SK-N-MC (cell line): ENCODE measurements at regions not wholly inside any gene's neighbourhood (a gene's known extent, or its start where the extent isn't known, plus 50 kb on each side); places are given as distances from the start of the nearest gene placed in this dataset.
A peak's percentile ranks its signal among the peaks of the same experiment; 100 is the strongest.
"Not testable (repeated sequence)": the region's sequence is repeated elsewhere in the genome, so short reads cannot be mapped to it uniquely, and the experiment has no call there.

ENCODE experiments used
- DNase-seq: peaks from one replicate; pipeline ENCODE4 v3.0.0-alpha.2; 2011; ENCODE audit warnings: low read depth, low spot score
- H3K27ac ChIP-seq: fragments of 200-600 bp; sonication (generic); 2 replicates; pipeline ENCODE4 v1.5.1; 2016; ENCODE audit warnings: mixed run types
- H3K36me3 ChIP-seq: fragments of 200-600 bp; sonication (generic); 2 replicates; pipeline ENCODE4 v1.6.1; 2017; ENCODE audit warnings: antibody characterized with exemption, low read length, mixed read lengths; ENCODE audit not compliant: insufficient read depth
- H3K4me3 ChIP-seq: fragments of 200-600 bp; sonication (generic); 2 replicates; pipeline ENCODE4 v1.5.1; 2016
- H3K9ac ChIP-seq: fragments of 200-600 bp; sonication (generic); 2 replicates; pipeline ENCODE4 v1.8.0; 2017; ENCODE audit warnings: mixed run types, mixed read lengths; ENCODE audit not compliant: insufficient read length
- H3K9me3 ChIP-seq: fragments of 200-600 bp; sonication (generic); 2 replicates; pipeline ENCODE4 v1.6.1; 2017; ENCODE audit warnings: low read depth, mild to moderate bottlenecking, antibody characterized with exemption, low read length, moderate library complexity, mixed read lengths
- EZH2 ChIP-seq: fragments of 200-600 bp; sonication (generic); IDR thresholded peaks from one replicate; pipeline ENCODE4 v1.6.1; 2017; ENCODE audit warnings: antibody characterized with exemption
- FOXP2 ChIP-seq: optimal IDR thresholded peaks from 2 replicates; pipeline ENCODE3; 2011; ENCODE audit warnings: mild to moderate bottlenecking, moderate library complexity; ENCODE audit not compliant: insufficient read depth; ENCODE audit errors: extremely low read length, control extremely low read depth
- POLR2AphosphoS5 ChIP-seq: IDR thresholded peaks from 2 replicates; pipeline ENCODE4 v1.6.1; 2012; ENCODE audit warnings: mild to moderate bottlenecking, low read depth, low read length, borderline replicate concordance

GRCh38 chr17:49898366-49899190 is 50.7 kb upstream of the TAC4 start:
- Histone ChIP-seq H3K36me3 (no peaks in the 10 kb centered on the region), H3K9ac (no peak overlapping the region), H3K4me3 (no peak overlapping the region), H3K9me3 (no peaks in the 10 kb centered on the region), H3K27ac (no peak overlapping the region)
- no peak for TF ChIP-seq FOXP2
- no peak for TF ChIP-seq POLR2AphosphoS5
- TF ChIP-seq EZH2: no peak
- no peak for DNase-seq

GRCh38 chr17:49899191-49899485 is 51.3 kb upstream of the TAC4 start:
- Histone ChIP-seq H3K9me3 (no peaks in the 10 kb centered on the region), H3K4me3 (no peak overlapping the region), H3K36me3 (no peaks in the 10 kb centered on the region), H3K27ac (no peak overlapping the region), H3K9ac (no peak overlapping the region)
- TF ChIP-seq POLR2AphosphoS5 (no peak), EZH2 (no peak), FOXP2 (no peak)
- no peak for DNase-seq

DNA sequence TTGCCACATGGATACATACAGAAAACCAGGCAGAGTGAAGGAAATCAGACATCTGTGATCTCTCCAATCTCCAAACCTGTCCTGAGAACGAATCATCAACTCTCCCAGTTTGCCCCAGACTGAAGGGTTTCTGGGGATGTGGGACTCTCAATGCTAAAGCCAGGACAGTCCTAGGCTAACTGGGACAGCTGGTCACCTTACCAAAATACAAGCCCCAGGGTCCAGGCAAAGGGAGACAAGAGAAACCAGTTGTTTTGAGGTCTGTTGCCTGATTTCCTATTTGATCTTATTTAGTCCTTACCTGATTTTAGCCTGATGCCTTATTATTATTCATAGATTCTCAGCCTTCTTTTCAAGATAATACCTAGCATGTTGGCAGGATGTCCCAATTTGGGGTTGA is 51.7 kb upstream of the TAC4 start:
- TF ChIP-seq EZH2: no peak
- TF ChIP-seq FOXP2: no peak
- no peak for TF ChIP-seq POLR2AphosphoS5
- DNase-seq: no peak
- H3K27ac ChIP-seq: no peak overlapping the region
- no peaks in the 10 kb centered on the region for H3K9me3 ChIP-seq
- H3K36me3 ChIP-seq: no peaks in the 10 kb centered on the region
- no peak overlapping the region for H3K9ac ChIP-seq
- no peak overlapping the region for H3K4me3 ChIP-seq

DNA sequence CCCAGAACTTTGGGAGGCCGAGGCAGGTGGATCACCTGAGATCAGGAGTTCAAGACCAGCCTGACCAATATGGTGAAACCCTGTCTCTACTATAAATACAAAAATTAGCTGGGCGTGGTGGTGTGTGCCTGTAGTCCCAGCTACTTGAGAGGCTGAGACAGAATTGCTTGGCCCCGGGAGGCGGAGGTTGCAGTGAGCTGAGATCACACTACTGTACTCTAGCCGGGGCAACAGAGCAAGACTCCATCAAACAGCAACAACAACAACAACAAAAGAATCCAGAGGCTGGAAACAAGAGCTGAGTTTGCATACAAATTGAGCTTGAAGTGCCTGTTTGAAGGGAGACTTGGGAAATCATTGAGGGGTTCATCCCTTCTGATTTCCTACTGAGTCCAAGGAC is 52.9 kb upstream of the TAC4 start:
- not testable (repeated sequence) for H3K9me3 ChIP-seq, H3K27ac ChIP-seq, H3K9ac ChIP-seq, H3K4me3 ChIP-seq, DNase-seq, H3K36me3 ChIP-seq

GRCh38 chr17:49901460-49902331 is 53.8 kb upstream of the TAC4 start:
- H3K9me3 ChIP-seq: no peaks in the 10 kb centered on the region
- H3K36me3 ChIP-seq: no peaks in the 10 kb centered on the region
- no peak for TF ChIP-seq POLR2AphosphoS5
- no peak for TF ChIP-seq EZH2
- TF ChIP-seq FOXP2: no peak
- no peak overlapping the region for H3K27ac ChIP-seq
- DNase-seq: no peak
- no peak overlapping the region for H3K9ac ChIP-seq
- peak overlapping the region; percentile 67 for H3K4me3 ChIP-seq

DNA sequence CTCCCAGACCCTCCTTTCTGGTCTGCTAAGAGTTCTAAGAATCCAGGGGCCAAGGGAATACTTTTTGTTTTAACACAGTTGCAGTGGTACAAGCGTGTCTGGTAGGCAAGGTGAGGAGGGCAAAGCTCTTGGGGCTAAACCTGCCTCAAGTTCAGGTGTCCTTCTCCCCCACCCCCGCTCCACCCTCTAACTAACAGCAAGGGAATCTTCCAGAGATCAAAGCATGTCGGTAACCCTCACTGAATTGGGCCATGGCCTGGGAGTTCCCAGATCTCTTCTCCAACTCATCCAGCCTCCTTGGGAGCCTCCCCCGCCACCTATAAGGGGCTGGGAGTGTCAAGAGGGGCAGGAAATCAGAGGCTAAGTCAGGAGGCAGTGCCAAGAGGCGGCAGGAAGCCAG is 55.7 kb upstream of the TAC4 start:
- Histone ChIP-seq H3K27ac (no peak overlapping the region), H3K4me3 (no peak overlapping the region), H3K9ac (no peak overlapping the region), H3K9me3 (no peaks in the 10 kb centered on the region), H3K36me3 (no peaks in the 10 kb centered on the region)
- TF ChIP-seq FOXP2 (no peak), EZH2 (no peak), POLR2AphosphoS5 (no peak)
- no peak for DNase-seq

GRCh38 chr17:49904893-49905292 is 57.0 kb upstream of the TAC4 start:
- Histone ChIP-seq H3K27ac (no peak overlapping the region), H3K36me3 (no peaks in the 10 kb centered on the region), H3K9me3 (no peaks in the 10 kb centered on the region), H3K9ac (no peak overlapping the region), H3K4me3 (no peak overlapping the region)
- DNase-seq: no peak
- no peak for TF ChIP-seq POLR2AphosphoS5
- TF ChIP-seq FOXP2: no peak
- no peak for TF ChIP-seq EZH2

GRCh38 chr17:49906531-49907136 is 58.8 kb upstream of the TAC4 start:
- no peaks in the 10 kb centered on the region for H3K36me3 ChIP-seq
- no peak overlapping the region for H3K4me3 ChIP-seq
- H3K9ac ChIP-seq: no peak overlapping the region
- no peak for DNase-seq
- TF ChIP-seq POLR2AphosphoS5 (no peak), FOXP2 (no peak), EZH2 (no peak)
- no peaks in the 10 kb centered on the region for H3K9me3 ChIP-seq
- H3K27ac ChIP-seq: no peak overlapping the region
